SHP77 treated with DMSO at 0.1 percent for 48 hours (cell line): ENCODE measurements at regions not wholly inside any gene's neighbourhood (a gene's known extent, or its start where the extent isn't known, plus 50 kb on each side); places are given as distances from the start of the nearest gene placed in this dataset.
"Not testable (repeated sequence)": the region's sequence is repeated elsewhere in the genome, so short reads cannot be mapped to it uniquely, and the experiment has no call there.

Experiments
- DNase-seq: peaks from one replicate; lab custom pipeline; 2025; lab: John Stamatoyannopoulos, UW

DNA sequence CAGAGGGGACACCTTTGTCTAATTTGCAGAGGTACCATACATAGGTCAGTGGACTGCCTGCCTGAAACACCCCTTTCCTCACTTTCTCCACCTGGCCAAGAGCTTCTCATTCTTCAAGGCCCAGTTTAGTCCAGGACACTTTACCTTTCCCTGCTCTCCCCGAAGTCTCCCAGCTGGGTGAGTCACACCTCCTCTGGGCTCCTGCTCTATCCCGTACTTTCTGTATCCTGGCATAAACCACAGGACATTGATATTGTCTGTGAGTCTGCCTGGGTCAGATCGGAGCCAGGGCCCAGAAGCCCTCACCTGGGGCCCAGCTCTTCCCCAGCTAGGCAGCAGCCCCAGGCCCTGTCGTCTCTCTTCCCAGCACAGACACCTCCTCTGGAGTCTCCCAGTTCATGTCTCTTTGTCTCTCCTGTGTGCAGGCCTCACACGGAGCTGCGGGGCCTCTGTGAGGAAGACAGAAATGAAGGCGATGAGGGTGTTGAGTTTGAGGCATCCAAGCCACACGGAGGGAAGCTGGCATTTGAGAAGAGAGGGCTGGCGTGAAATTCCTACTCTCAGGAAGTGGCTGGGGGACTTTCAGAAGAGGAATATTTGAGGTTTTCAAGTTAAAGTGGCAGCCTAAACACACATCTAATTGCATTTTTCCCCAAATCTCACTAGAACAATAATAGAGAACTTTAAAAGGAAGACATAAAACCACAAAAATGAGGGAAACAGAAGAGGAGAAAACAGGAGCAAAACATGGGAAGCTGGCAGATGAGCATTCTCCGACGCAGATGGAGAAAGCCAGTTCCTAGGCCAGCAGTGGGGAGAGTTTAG lies 79.6 kb upstream of the LAPTM4A start:
- DNase-seq, result no peak

- no peak for DNase-seq
Measured at GRCh38 chr2:20130160-20130560, 78.7 kb upstream of the LAPTM4A start.

DNA sequence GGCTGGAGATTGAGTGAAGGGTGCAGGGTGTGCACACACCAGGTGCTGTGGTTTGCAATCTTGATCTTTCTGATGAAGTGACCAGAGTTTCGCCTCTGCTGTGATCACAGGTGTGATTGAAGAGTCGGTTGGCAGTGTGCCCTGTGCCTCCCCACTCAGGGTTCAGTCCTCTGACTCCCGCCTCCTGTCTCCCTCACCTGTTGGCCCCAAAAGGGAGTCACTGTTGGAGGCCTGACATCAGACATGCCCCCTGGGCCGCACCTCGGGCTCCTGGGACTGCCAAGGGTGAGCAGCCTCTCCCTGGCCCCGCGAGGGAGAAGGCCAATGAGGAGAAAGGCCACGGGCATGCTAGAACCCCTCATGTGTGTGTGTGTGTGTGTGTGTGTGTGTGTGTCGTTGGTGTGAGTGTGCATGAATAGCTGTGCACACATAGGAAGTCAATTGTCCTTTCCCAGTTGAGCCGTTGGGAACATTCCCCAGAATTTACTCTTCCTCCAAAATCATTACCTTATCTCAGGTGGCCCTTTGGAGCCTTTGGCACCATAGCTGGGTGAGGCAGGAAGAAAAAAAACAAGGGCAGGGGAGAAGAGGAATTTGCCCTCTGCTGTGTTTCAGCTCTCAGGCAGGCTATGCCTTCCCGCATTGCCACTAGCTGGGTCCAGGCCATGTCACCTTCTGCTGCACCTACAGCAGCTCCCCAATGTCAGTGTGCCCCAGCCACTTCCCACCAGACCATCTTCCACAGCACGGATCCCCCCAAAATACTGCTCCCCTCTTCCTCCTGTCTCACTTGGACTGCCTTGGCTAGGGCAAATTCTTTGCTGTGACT lies 78.1 kb upstream of the LAPTM4A start:
- no peak for DNase-seq

- no peak for DNase-seq
Measured at GRCh38 chr2:20128506-20129330, 77.3 kb upstream of the LAPTM4A start.

GRCh38 chr2:20126469-20126868 lies 75.0 kb upstream of the LAPTM4A start:
- no peak for DNase-seq

DNA sequence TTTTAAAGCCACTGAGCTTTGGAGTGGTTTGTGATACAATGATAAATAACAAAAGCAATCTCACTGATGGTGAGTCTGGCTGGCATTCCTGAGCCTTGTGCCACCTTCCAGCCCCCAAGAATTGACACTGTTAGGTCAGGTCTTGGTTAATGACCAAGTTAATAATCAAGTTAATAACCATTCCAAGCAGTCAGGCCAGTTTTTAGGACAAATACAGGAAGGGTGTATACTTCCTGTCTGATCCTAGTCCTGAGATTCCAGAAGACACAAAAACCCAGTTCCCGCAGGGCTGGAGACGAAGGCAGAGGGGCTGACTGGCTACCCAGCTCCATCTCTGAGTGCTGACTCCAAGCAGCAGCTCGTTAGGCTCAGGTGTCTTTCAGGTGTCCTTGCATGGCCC lies 74.6 kb upstream of the LAPTM4A start:
- no peak for DNase-seq

DNA sequence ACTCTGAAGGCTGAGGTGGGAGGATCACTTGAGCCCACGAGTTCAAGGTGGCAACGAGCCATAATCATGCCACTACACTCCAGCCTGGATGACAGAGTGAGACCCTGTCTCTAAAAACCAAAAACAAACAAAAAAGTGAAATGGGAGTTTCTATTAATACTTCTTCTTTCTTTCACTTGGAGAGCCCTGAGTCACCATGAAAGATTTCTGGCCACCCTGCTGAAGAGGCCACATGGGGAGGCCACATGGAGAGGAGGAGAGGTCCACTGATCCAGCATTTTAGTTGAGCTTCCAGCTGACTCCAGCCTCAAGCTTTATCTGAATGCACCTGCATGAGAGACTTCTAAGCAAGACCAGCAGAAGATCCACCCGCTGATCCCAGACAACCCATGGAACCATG lies 74.2 kb upstream of the LAPTM4A start:
- no peak for DNase-seq

GRCh38 chr2:20125164-20125563 lies 73.7 kb upstream of the LAPTM4A start:
- DNase-seq, result no peak

DNA sequence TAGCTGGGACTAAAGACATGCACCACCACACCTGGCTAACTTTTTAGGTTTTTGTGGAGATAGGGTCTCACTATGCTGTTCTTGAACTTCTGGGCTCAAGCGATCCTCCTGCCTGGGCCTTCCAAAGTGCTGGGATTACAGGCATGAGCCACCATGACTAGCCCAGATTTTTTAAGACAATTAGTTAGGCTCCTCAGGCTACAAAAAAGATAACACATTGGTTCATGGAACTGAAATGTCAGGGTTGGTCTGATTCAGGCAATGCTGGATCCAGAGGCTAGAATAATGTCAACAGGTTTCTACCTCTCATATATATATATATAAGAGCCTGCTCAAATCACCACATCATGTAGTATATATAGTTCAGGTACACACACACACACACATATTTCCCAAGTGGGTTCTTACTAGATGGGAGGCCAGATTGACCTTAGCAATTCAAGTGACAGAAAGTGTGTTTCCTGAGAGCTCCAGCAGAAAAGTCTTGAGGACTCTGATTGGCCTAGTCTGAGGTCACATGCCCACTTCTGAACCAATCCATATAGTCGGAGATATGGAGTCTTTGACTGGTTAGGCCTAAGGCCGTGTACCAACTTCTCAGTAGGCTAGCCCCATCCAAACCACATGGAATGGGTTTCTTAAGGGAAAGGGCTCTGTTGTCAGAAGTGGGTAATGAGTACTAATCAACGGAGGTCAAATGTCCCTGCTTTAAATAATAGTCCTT lies 72.6 kb upstream of the LAPTM4A start:
- DNase-seq, result no peak

DNA sequence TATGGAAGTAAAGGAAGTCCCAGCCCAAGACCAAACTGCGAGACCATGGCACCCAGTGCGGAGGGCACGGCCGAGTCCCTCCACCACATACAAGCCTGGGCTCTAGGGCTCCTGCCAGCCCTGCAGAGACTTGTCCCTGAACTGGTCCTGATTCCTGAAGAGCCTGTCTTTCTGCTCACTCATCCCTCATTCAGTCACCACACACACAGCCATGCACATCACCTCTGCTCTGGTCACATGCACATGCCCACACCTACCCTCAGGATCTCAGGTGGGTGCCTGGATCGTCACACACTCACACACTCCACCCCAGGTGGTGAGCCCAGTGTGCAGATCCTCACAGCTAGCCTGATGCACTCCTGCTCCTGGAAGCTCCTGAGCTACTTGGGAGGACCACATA lies 71.4 kb upstream of the LAPTM4A start:
- no peak for DNase-seq

- no peak for DNase-seq
Measured at GRCh38 chr2:20120569-20121416, 69.4 kb upstream of the LAPTM4A start.

DNA sequence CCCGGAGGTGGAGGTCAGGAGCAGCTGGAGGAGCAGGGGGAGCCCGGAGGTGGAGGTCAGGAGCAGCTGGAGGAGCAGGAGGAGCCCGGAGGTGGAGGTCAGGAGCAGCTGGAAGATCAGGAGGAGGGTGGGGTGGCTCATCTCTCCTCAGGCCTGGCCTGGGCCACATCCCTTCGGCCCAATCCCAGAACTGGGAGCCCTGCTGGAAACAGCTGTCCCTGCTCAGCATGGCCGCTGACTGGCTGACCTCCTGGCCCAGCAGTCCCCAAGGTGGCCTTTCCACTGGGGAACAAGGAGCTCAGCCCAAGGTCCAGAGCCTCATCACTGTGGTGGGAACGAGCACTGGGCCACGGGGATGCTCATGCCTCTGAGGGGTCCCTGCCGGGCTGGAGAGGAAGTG lies 66.6 kb upstream of the LAPTM4A start:
- no peak for DNase-seq

DNA sequence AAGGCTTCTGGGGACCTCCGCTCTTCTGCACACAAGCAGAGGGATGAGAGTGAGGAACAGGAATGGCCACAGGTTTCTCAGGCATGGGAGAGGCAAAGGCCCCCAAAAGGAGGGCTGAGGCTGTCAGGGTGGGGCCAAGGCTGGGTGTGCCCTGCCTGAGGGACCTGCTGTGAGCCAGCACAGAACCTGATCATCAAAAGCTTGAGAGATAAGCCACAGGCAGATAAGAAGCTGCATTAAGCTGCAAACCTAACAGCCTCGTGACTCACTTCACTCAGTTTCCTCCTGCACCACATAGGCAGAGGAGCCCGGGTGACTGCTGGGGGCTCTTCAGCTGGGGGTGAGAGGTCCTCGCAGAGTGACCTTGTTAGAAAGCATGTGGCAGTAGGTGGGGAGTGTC lies 64.5 kb upstream of the LAPTM4A start:
- no peak for DNase-seq

- DNase-seq, result no peak
Measured at GRCh38 chr2:20115374-20115773, 63.9 kb upstream of the LAPTM4A start.

GRCh38 chr2:20113986-20114938 lies 62.8 kb upstream of the LAPTM4A start:
- no peak for DNase-seq

DNA sequence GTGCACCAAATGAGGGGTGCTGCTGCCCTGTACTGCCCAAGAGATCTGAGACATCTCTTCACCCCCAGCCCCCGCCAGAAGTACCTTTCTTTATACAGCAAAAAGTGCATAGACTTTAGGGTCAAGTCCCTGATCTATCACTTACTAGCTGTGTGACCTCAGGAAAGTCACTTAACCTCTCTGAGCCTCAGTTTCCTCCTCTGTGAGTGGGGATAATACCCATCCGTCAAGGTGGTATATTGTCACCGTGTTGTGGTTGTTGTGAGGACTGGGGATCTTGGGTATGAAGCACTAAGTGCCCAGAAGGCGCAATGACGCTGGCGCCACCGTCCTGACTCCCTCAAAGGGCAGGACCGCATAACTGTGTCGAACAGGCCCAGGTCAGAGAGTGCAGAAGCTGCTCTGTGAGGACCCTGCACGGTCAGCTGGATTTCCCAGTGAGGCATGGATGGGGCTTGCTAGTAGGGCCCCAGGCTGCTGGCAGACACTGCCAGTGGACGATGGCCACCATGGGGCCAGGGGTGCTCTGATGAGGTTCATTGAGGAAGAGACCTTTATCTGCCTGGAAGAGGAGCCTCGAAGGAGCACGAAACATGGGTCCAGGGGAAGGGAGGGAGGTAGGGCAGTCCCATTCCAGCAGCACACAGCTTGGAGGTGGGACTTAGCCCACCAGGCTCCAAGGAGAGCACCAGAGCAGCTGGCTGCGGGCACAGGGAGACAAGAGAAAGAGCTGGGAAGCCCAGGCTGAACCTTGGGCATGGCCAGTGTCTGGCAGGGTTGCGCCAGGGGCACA lies 61.8 kb upstream of the LAPTM4A start:
- DNase-seq, result no peak

- not testable (repeated sequence) for DNase-seq
Measured at GRCh38 chr2:20112361-20112760, 60.9 kb upstream of the LAPTM4A start.

DNA sequence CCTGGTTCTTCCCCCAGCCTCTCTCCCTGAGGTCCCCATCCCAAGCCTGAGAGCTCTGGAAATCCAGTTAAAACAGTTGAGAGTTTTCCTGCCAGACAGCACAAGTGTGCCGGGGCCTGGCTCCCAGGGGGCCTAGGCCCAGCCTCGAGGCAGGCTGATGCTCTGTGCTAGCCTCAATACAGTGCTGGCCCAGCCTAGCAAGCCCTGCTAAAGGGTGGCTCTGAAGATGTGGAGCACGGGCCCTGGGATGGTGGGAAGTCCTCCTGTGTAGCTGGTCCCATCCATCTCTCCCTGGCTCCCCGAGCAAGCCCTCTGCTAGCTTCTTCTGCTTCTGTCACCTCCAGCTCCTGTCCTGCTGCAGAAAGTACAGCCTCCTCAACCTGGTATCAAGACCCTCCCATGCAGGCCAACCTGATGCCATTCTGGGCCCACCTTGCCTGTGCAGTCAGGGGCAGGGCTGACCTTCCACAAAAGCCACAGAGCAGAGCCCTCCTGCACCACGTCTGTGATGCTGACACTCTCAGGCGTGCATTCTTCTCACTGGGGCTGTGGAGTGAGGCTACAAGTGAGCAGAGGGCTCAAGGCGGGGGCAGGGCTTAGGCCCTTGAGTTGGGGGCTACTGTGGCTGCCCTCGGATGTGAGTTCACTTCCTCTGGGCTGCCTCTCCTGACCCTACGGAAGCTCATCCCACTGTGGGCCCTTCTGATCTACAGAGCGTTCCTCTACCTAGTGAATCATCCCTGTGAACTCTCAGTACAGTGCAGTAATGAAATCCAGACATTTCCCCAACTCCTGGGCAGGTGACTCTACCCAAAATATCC lies 60.1 kb upstream of the LAPTM4A start:
- no peak for DNase-seq
